ENCODE measurements at regions not wholly inside any gene's neighbourhood (a gene's known extent, or its start where the extent isn't known, plus 50 kb on each side); places are given as distances from the start of the nearest gene placed in this dataset.

- no peak for DNase-seq
Measured at GRCh38 chr2:10964052-10964790, 52.5 kb downstream of the KCNF1 start.

- DNase-seq, result no peak
Measured at GRCh38 chr2:10965241-10965843, 53.6 kb downstream of the KCNF1 start.

- DNase-seq, result no peak
Measured at GRCh38 chr2:10966056-10966455, 54.3 kb downstream of the KCNF1 start.

- DNase-seq, result no peak
Measured at GRCh38 chr2:10966741-10967140, 55.0 kb downstream of the KCNF1 start.

GRCh38 chr2:10968176-10968575 is 56.4 kb downstream of the KCNF1 start:
- no peak for DNase-seq

DNA sequence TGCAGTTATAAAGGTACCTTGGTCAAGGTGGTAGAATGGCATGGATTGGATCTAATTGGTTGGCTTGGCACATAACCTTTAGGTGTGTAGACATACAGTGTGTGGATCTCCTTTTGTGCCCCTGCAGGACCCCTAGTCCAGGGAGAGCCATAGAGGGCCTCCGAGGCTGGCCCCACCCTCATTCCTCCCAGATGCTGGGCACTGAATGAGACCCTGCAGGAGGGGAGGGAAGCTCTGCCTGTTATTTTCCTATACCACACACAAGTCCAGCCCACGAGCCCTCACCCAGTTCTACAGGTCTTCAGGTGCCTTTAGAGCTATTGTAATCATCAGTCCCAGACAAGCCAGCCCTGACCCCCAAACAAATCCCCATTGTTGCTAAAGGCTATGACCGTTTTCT is 58.9 kb downstream of the KCNF1 start:
- DNase-seq, result no peak

DNA sequence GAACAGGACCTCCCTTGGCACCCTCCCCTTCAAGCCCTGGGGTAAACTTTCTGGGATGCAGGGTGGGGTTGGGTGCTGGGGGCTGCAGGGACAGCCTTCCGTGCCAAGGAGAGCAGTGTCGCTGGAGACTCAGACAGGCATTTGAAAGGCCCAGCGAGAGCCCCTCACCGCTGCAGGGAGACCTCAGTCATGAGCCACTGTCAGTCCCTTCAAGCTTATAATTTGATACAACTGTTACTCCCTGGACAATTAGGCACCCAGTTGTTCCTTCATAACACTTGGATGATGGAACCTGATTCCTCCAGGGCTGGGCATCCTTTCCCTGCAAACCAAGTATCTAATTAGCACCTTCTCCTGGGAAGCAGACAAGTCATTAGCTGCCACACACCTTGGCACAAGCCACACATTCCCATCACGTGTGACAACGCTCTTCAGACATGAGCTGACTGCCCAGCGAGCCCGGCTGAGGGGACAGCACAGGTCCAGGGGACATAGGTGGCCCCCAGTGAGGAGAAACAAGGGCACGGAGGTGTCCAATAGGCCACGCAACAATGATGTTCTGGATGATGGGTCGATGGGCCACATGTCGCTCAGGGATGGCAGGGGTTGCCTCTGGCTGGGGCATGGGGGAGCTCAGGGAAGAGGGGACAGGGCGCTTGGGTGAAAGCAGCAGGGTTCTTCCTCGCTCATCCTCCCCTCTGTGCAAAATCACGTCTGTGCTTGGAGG is 59.6 kb downstream of the KCNF1 start:
- DNase-seq, result no peak

DNA sequence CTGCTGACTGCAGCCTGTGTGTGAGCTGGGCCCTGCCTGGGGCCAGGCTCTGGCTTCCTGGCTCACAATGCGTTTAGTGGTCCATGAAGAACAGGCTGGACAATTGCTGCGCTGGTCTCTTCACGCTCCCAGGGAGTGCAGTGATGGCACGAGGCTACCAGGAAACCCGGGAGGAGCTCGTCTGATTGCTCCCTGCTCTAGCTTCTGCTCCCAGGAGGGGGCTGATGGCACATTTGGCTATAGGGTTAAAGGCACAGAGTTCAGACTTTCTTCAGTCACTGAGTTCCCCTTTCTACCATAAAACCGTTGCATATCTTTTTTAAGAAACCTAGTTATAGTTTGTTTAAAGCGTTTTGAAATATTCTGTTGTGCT is 60.1 kb downstream of the KCNF1 start:
- DNase-seq, result no peak

DNA sequence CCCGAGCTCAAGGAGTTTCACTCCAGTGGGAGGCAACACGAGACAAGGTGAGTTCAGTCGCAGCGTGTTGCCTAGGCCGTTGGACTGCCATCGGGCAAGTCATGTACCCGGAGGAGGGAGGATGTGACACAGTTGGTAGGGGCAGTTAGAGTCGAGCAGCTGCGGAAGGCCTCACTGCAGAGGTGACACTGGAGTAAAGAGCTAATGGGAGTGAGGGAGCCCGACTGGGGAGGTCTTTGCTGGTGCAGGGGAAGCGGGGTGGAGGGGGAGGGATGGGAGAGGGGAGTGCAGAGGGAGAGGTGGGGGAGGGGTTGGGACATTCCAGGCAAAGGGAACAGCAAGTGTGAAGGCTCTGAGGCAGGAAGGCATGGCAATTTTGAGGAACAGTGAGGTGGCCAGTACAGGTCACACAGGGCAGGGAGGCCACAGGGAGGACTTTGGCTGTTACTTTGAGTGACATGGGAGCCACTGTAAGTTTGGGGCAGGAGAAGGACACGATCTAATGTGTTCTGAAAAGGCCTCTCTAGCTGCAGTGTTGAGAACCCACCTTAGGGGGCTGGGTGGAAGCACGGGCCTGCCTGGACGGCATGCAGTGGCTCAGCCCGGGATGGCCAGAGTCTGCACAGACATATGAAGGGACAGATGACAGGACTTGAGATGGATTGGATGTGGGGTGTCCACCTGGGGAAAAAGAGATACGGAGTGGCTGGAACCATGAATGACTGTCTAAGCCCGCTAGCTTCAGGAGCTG is 61.1 kb downstream of the KCNF1 start:
- no peak for DNase-seq

DNA sequence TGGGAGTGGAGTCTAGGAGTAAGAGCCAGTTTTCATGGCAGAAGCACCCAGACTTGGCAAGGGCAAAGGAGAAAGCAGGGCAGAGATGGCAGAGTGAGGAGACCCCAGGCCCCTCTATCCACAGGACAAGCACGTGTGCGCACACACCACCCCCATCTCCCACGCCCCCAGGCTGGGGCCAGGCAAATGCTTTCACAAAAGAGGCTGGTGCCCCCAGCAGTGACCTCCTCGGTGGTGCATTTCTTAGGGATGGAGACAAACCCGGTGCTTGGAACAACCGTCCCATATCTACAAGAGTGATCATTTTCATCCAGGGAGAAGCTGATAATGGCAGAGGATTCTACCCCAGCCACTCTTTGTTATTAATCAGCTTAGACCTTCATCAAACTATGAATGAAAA is 62.0 kb downstream of the KCNF1 start:
- no peak for DNase-seq

- no peak for DNase-seq
Measured at GRCh38 chr2:10977003-10977402, 65.3 kb downstream of the KCNF1 start.

DNA sequence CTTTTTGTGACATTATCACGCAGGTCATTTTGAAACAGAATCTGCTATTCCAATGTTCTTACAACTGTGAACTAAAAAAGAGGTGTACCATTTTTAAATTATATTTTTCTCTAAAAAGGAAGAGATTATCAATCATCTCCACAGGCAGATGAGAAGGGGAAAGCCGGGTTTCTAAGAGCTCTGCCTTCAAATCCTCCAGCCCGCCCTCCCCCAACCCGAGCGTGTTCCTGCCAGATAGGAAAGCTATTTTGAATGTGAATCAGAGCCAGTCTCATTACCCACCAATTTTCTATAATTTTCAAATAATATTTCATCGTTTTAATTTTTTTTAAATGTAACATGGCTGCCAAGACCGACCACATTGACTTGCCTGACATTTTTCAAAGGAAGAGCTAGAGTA is 65.9 kb downstream of the KCNF1 start:
- no peak for DNase-seq

- DNase-seq, result no peak
Measured at GRCh38 chr2:10978090-10978670, 66.4 kb downstream of the KCNF1 start.

GRCh38 chr2:10980071-10980470 is 68.3 kb downstream of the KCNF1 start:
- no peak for DNase-seq

DNA sequence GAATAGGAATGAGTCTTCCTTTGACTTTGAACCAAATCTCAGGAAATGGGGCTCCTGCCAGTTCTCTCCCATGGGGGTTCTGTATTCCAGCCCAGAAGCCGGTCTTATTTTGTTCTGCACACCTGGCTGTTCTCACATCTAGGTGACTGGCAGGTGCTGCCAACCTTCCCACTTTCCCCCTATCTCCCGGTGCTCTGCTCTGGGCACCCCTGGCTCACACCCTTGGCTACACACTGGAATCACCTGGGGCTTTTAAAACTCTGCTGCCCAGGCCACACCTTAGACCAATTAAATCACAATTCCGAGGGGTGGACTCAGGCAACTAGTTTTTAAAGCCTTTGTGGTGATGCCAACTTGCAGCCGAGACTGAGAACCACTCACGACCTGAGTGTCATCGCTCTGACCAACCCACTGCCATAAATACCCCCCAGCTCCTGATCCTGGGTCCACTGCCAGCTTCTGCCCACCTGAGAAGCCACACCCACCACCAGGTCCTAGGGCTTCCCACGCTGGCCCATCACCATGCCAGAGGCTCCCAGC is 69.2 kb downstream of the KCNF1 start:
- no peak for DNase-seq

DNA sequence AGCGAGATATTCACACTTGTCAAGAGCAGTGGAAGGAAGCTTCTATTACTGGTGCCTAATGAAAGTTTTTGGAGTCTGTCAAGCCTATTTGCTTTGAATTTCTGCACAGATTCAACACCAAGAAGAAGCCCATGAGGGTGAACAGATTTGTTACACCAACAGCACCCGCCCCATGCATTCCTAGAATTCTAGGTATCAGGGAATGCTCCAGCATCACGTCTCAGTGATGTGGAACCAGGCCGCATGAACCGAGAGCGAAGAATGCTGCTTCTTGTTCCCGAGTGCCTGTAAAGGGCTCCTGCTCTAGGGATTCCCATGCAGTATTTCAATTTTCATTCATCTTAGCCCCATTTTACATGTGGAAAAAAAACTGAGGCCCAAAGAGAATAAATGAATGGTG is 69.7 kb downstream of the KCNF1 start:
- no peak for DNase-seq

DNA sequence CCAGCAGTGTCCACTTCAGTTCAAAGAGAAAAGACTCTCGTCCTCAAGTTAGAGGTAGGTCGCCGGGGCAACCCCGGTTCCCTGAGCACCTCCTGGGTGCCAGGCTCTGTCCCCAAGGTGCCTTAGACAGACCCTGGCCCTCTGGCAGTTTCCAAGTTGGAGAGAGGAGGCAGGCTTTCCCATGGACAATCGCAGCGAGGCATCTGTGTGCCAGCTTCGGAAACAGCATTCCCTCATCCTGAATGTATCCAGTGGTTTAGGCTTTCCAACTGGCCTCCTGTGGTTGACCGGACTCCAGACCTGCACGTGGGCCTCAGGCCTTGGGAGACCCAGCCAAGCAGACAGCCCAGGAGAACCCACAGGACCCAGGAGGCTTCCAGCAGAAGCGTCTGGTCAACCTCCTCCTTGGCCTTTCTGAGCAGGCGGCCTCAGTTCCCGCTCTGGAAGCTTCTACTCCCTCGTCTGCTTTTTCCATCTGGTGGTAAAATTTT is 70.3 kb downstream of the KCNF1 start:
- no peak for DNase-seq

GRCh38 chr2:10982931-10983701 is 71.4 kb downstream of the KCNF1 start:
- no peak for DNase-seq

GRCh38 chr2:10983711-10984110 is 72.0 kb downstream of the KCNF1 start:
- DNase-seq, result no peak

- DNase-seq, result no peak
Measured at GRCh38 chr2:10984418-10985135, 72.8 kb downstream of the KCNF1 start.

GRCh38 chr2:10985260-10985659 is 73.5 kb downstream of the KCNF1 start:
- no peak for DNase-seq
